PC-3 (cell line): ENCODE measurements at regions not wholly inside any gene's neighbourhood (a gene's known extent, or its start where the extent isn't known, plus 50 kb on each side); places are given as distances from the start of the nearest gene placed in this dataset.
A peak's percentile ranks its signal among the peaks of the same experiment; 100 is the strongest.

Source experiments
- ATAC-seq: fragments of 200-7000 bp; cut with Tn5 transposase; 2 replicates; pipeline ENCODE4 v1.9.1; 2020; ENCODE audit warnings: mild to moderate bottlenecking, moderate library complexity
- BruUV-seq: library from RNA; stranded (reverse); fragments of 400-500 nt; replicated peaks from 2 replicates; lab custom pipeline; 2021; lab: Mats Ljungman, UMichigan
- CTCF ChIA-PET: fragments of 300-600 bp; sonication (Branson Sonifier 250); formaldehyde crosslinking; loops from one replicate; lab custom pipeline; 2022; ENCODE audit warnings: antibody characterized with exemption; lab: Charles Lee
- POLR2A ChIA-PET: fragments of 300-600 bp; sonication (Branson Sonifier 250); formaldehyde crosslinking; loops from one replicate; lab custom pipeline; 2022; ENCODE audit warnings: antibody characterized with exemption; ENCODE audit not compliant: unreplicated experiment; lab: Charles Lee
- DNase-seq: peaks from one replicate; pipeline ENCODE4 v3.0.0-alpha.2; 2015
- H2AFZ ChIP-seq: fragments of 300-600 bp; sonication (generic); 2 replicates; pipeline ENCODE4 v1.6.0; 2016; ENCODE audit warnings: antibody characterized with exemption, low read length
- H3F3A ChIP-seq: fragments of 300-600 bp; sonication (generic); one replicate; pipeline ENCODE4 v1.6.0; 2017; ENCODE audit warnings: antibody characterized with exemption, low read length, control low read depth, mild to moderate bottlenecking; ENCODE audit not compliant: unreplicated experiment
- H3K27ac ChIP-seq: fragments of 300-600 bp; sonication (generic); 2 replicates; pipeline ENCODE4 v1.5.1; 2016; ENCODE audit warnings: mild to moderate bottlenecking, low read length
- H3K27me3 ChIP-seq: fragments of 300-600 bp; sonication (generic); 2 replicates; pipeline ENCODE4 v1.6.1; 2016; ENCODE audit warnings: low read length, mixed read lengths
- H3K36me3 ChIP-seq: fragments of 300-600 bp; sonication (generic); 2 replicates; pipeline ENCODE4 v1.6.1; 2016; ENCODE audit warnings: low read depth, mixed run types, low read length, mixed read lengths
- H3K4me1 ChIP-seq: fragments of 300-600 bp; sonication (generic); 2 replicates; pipeline ENCODE4 v1.5.1; 2016; ENCODE audit warnings: low read length; ENCODE audit not compliant: insufficient read depth
- H3K4me2 ChIP-seq: fragments of 300-600 bp; sonication (generic); 2 replicates; pipeline ENCODE4 v1.6.0; 2016; ENCODE audit warnings: low read length
- H3K4me3 ChIP-seq: fragments of 300-600 bp; sonication (generic); 2 replicates; pipeline ENCODE4 v1.5.1; 2016; ENCODE audit warnings: mild to moderate bottlenecking, low read length, mixed read lengths
- H3K79me2 ChIP-seq: fragments of 300-600 bp; sonication (generic); 2 replicates; pipeline ENCODE4 v1.6.1; 2017; ENCODE audit warnings: low read length, mixed read lengths
- H3K9ac ChIP-seq: fragments of 300-600 bp; sonication (generic); 2 replicates; pipeline ENCODE4 v1.6.0; 2016; ENCODE audit warnings: mild to moderate bottlenecking, low read length
- H3K9me2 ChIP-seq: fragments of 300-600 bp; sonication (generic); replicated peaks from 2 replicates; pipeline ENCODE4 v1.6.1; 2016; ENCODE audit warnings: mixed run types, low read length, mixed read lengths
- H3K9me3 ChIP-seq: fragments of 300-600 bp; sonication (generic); 2 replicates; pipeline ENCODE4 v1.6.1; 2016; ENCODE audit warnings: low read length, mixed read lengths
- H4K20me1 ChIP-seq: fragments of 300-600 bp; sonication (generic); 2 replicates; pipeline ENCODE4 v1.6.1; 2016; ENCODE audit warnings: low read length, mixed read lengths
- EZH2 ChIP-seq: fragments of 300-600 bp; sonication (generic); IDR thresholded peaks from one replicate; pipeline ENCODE4 v1.6.1; 2017; ENCODE audit warnings: antibody characterized with exemption, mild to moderate bottlenecking, low read length; ENCODE audit not compliant: unreplicated experiment
- EZH2phosphoT487 ChIP-seq: fragments of 300-600 bp; sonication (generic); IDR thresholded peaks from 2 replicates; pipeline ENCODE4 v1.6.1; 2018; ENCODE audit warnings: mild to moderate bottlenecking, antibody characterized with exemption, low read length, borderline replicate concordance
- intact Hi-C: fragments of 100-400 bp; cut with micrococcal nuclease; formaldehyde crosslinking; loops from 2 replicates; pipeline ENCODE4 v1.9.0; 2023
- TF ChIP-seq, protein P1 (sequence below): fragments of 300-600 bp; sonication (generic); conservative IDR thresholded peaks from 2 replicates; pipeline ENCODE4 v1.5.1; 2017; ENCODE audit warnings: antibody characterized with exemption, low read depth, mild to moderate bottlenecking, low read length

DNA sequence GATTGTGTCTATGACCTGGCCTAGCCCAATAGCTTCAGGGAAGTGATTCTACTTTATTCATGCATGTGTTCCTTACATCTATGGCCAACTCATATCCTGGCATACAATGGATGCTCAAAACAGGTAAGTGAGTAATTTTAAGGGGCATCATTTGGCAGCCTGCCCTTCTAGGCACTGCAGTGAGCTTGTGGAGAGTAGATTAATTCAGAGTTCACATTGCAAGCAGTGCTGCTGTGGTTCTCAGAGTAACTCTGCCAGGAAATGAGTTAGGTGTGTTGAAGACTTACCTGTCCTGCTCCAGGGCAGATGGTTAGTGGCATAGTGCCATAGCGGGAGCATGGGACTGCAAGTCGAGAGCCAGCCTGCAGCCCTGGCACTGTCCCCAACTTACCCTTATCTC is 158.0 kb downstream of the SCP2D1 start:
- ATAC-seq (no peak), DNase-seq (peak; percentile 96)
- ChIA-PET POLR2A (no interaction called here), CTCF (no interaction called here)
- H3K36me3 ChIP-seq = no peaks in the 10 kb centered on the region
- no peak overlapping the region for H2AFZ ChIP-seq
- TF ChIP-seq, protein P1, sequence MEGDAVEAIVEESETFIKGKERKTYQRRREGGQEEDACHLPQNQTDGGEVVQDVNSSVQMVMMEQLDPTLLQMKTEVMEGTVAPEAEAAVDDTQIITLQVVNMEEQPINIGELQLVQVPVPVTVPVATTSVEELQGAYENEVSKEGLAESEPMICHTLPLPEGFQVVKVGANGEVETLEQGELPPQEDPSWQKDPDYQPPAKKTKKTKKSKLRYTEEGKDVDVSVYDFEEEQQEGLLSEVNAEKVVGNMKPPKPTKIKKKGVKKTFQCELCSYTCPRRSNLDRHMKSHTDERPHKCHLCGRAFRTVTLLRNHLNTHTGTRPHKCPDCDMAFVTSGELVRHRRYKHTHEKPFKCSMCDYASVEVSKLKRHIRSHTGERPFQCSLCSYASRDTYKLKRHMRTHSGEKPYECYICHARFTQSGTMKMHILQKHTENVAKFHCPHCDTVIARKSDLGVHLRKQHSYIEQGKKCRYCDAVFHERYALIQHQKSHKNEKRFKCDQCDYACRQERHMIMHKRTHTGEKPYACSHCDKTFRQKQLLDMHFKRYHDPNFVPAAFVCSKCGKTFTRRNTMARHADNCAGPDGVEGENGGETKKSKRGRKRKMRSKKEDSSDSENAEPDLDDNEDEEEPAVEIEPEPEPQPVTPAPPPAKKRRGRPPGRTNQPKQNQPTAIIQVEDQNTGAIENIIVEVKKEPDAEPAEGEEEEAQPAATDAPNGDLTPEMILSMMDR = no peak
- no peak for TF ChIP-seq EZH2
- TF ChIP-seq EZH2phosphoT487 = no peak
- H3K4me2 ChIP-seq = peak overlapping the region; percentile 32; the same call in 1 of the 2 replicates
- H3K9ac ChIP-seq = peak overlapping the region; percentile 59
- H3K9me2 ChIP-seq = no peaks in the 10 kb centered on the region
- BruUV-seq = no TSS peak
- peaks cover 29% of the 10 kb centered on the region for H3K4me1 ChIP-seq
- H3K79me2 ChIP-seq = no peaks in the 10 kb centered on the region
- no peaks in the 10 kb centered on the region for H3F3A ChIP-seq
- H3K27me3 ChIP-seq = no peaks in the 10 kb centered on the region
- no peaks in the 10 kb centered on the region for H3K9me3 ChIP-seq
- H3K27ac ChIP-seq = peak overlapping the region; percentile 97
- no peak overlapping the region for H3K4me3 ChIP-seq
- intact Hi-C loops = no loop called here
- no peaks in the 10 kb centered on the region for H4K20me1 ChIP-seq

DNA sequence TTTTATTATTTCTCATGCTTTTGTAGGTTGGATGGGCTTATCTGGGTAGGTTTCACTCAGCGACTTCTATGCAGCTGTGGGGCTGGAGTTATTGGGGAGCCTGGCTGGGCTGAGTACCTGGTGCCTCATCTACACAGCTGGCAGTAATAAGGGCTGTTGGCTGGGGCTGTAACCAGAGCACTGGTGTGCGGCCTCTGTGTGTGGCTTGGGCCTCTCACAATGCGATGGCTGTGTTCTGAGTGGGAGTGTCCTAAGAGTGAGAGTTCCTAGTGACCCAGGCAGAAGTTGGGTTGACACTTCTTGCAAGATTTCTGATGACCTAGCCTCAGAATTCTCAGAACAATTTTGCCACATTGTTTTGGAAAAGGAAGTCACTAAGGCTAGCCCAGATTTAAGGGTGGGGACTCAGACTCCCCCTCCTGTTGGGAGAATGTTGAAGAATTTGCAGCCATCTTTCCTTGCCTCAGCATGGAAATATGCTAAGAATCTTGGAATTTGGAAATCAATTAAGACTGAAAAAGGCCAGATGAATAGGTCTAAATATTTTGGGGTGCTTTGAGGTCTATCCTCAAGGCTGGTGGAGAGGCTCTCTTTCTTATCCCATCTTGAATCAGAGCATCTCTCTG is 158.8 kb downstream of the SCP2D1 start:
- ChIA-PET POLR2A (no interaction called here), CTCF (no interaction called here)
- H3K4me1 ChIP-seq = peaks cover 29% of the 10 kb centered on the region
- H3K27ac ChIP-seq = peak overlapping the region; percentile 97
- DNase-seq (no peak), ATAC-seq (no peak)
- no peak for TF ChIP-seq EZH2phosphoT487
- no peak for TF ChIP-seq EZH2
- TF ChIP-seq, protein P1 = no peak
- no TSS peak for BruUV-seq
- no peaks in the 10 kb centered on the region for H4K20me1 ChIP-seq
- no peak overlapping the region for H2AFZ ChIP-seq
- H3K27me3 ChIP-seq = no peaks in the 10 kb centered on the region
- peak overlapping the region; percentile 36 for H3K4me2 ChIP-seq
- intact Hi-C loops = no loop called here
- H3K9me2 ChIP-seq = no peaks in the 10 kb centered on the region
- H3F3A ChIP-seq = no peaks in the 10 kb centered on the region
- H3K79me2 ChIP-seq = no peaks in the 10 kb centered on the region
- H3K9me3 ChIP-seq = no peaks in the 10 kb centered on the region
- peak overlapping the region; percentile 24; the same call in 1 of the 2 replicates for H3K9ac ChIP-seq
- no peak overlapping the region for H3K4me3 ChIP-seq
- no peaks in the 10 kb centered on the region for H3K36me3 ChIP-seq

DNA sequence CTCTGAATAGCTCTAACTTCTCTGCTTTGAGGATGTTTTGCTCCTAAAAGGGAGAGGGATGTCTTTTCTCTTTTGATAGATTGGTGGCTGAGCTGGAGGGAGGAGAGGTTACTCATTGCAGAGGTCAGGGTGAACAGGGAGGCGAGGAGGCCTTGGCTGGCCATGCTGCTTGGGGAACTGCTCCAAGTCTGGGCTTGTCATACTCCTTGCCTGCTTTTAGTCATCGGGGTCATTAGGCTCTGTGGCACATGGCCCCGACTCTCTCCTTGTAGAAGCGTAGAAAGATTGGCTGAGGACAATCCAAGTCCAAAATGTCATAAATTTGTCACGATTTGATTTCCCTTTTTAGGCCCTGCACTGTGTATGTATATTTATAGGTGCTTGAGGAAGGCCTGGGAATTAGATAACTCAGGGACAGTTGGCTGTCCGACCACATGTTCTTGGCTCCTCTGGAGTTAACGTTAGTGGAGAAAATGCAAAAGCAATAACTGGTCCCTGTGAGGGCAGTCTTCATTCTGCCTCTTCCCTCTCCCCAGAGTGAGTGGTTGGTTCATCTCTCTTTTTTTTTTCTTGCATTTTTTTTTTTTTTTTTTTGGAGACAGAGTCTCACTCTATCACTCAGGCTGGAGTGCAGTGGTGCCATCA is 160.1 kb downstream of the SCP2D1 start:
- Histone ChIP-seq H3K36me3 (no peaks in the 10 kb centered on the region), H3K9ac (no peak overlapping the region), H3K27ac (no peak overlapping the region), H3K4me2 (no peak overlapping the region), H2AFZ (no peak overlapping the region), H3K9me3 (no peaks in the 10 kb centered on the region), H3F3A (no peaks in the 10 kb centered on the region), H3K27me3 (no peaks in the 10 kb centered on the region), H3K4me1 (peaks cover 29% of the 10 kb centered on the region), H3K9me2 (no peaks in the 10 kb centered on the region), H4K20me1 (no peaks in the 10 kb centered on the region), H3K4me3 (no peak overlapping the region), H3K79me2 (no peaks in the 10 kb centered on the region)
- no peak for TF ChIP-seq EZH2
- no peak for TF ChIP-seq EZH2phosphoT487
- TF ChIP-seq, protein P1 = no peak
- ChIA-PET POLR2A (no interaction called here), CTCF (no interaction called here)
- DNase-seq (no peak), ATAC-seq (no peak)
- intact Hi-C loops = no loop called here
- no TSS peak for BruUV-seq
